ENCODE measurements at regions not wholly inside any gene's neighbourhood (a gene's known extent, or its start where the extent isn't known, plus 50 kb on each side); places are given as distances from the start of the nearest gene placed in this dataset.

GRCh38 chr14:78071016-78071549, 99.1 kb upstream of the NRXN3 start:
- H3K4me1 ChIP-seq (ENCODE audit: control insufficient read depth, insufficient read depth, low read length), result peaks cover 9% of the 10 kb centered on the region
- no peaks in the 10 kb centered on the region for H3K9me3 ChIP-seq (replicated peaks; ENCODE audit: control insufficient read depth, low read depth, low read length)
- H3K27me3 ChIP-seq (ENCODE audit: control insufficient read depth, insufficient read depth, low read length), result no peaks in the 10 kb centered on the region
- no peak for DNase-seq
- no peak overlapping the region for H3K4me3 ChIP-seq (ENCODE audit: low read length)
- no peaks in the 10 kb centered on the region for H3K36me3 ChIP-seq (ENCODE audit: control insufficient read depth, insufficient read depth, low read length)
- no peak overlapping the region for H3K27ac ChIP-seq (ENCODE audit: low read length)
- 64% methylated on average over 2 of the region's 3 CpGs for WGBS (ENCODE audit: insufficient coverage)

GRCh38 chr14:78073028-78073427, 97.1 kb upstream of the NRXN3 start:
- no peak overlapping the region for H3K4me3 ChIP-seq (ENCODE audit: low read length)
- no peak overlapping the region for H3K27ac ChIP-seq (ENCODE audit: low read length)
- no CpG with 5 or more reads among the region's 5 CpGs for whole genome bisulfite sequencing (ENCODE audit: insufficient coverage)
- H3K9me3 ChIP-seq (replicated peaks; ENCODE audit: control insufficient read depth, low read depth, low read length), result no peaks in the 10 kb centered on the region
- DNase-seq, result no peak
- peaks cover 9% of the 10 kb centered on the region for H3K4me1 ChIP-seq (ENCODE audit: control insufficient read depth, insufficient read depth, low read length)
- H3K27me3 ChIP-seq (ENCODE audit: control insufficient read depth, insufficient read depth, low read length), result peaks cover 2% of the 10 kb centered on the region
- no peaks in the 10 kb centered on the region for H3K36me3 ChIP-seq (ENCODE audit: control insufficient read depth, insufficient read depth, low read length)

- H3K9me3 ChIP-seq (replicated peaks; ENCODE audit: control insufficient read depth, low read depth, low read length), result no peaks in the 10 kb centered on the region
- H3K4me1 ChIP-seq (ENCODE audit: control insufficient read depth, insufficient read depth, low read length), result peaks cover 9% of the 10 kb centered on the region
- no peak overlapping the region for H3K4me3 ChIP-seq (ENCODE audit: low read length)
- 0% methylated on average over 1 of the region's 5 CpGs for WGBS (ENCODE audit: insufficient coverage)
- peaks cover 2% of the 10 kb centered on the region for H3K27me3 ChIP-seq (ENCODE audit: control insufficient read depth, insufficient read depth, low read length)
- H3K36me3 ChIP-seq (ENCODE audit: control insufficient read depth, insufficient read depth, low read length), result no peaks in the 10 kb centered on the region
- peak; percentile 39 for DNase-seq
- H3K27ac ChIP-seq (ENCODE audit: low read length), result no peak overlapping the region
Measured at GRCh38 chr14:78074561-78074960, 95.6 kb upstream of the NRXN3 start.

GRCh38 chr14:78075033-78075432, 95.1 kb upstream of the NRXN3 start:
- H3K27me3 ChIP-seq (ENCODE audit: control insufficient read depth, insufficient read depth, low read length), result peaks cover 2% of the 10 kb centered on the region
- H3K4me1 ChIP-seq (ENCODE audit: control insufficient read depth, insufficient read depth, low read length), result peaks cover 9% of the 10 kb centered on the region
- 40% methylated on average over 4 of the region's 4 CpGs for WGBS (ENCODE audit: insufficient coverage)
- no peak overlapping the region for H3K4me3 ChIP-seq (ENCODE audit: low read length)
- H3K9me3 ChIP-seq (replicated peaks; ENCODE audit: control insufficient read depth, low read depth, low read length), result no peaks in the 10 kb centered on the region
- H3K36me3 ChIP-seq (ENCODE audit: control insufficient read depth, insufficient read depth, low read length), result no peaks in the 10 kb centered on the region
- no peak for DNase-seq
- no peak overlapping the region for H3K27ac ChIP-seq (ENCODE audit: low read length)

- H3K4me3 ChIP-seq (ENCODE audit: low read length), result no peak overlapping the region
- no peak overlapping the region for H3K27ac ChIP-seq (ENCODE audit: low read length)
- H3K9me3 ChIP-seq (replicated peaks; ENCODE audit: control insufficient read depth, low read depth, low read length), result no peaks in the 10 kb centered on the region
- H3K27me3 ChIP-seq (ENCODE audit: control insufficient read depth, insufficient read depth, low read length), result peaks cover 2% of the 10 kb centered on the region
- WGBS (ENCODE audit: insufficient coverage), result 44% methylated on average over 7 of the region's 9 CpGs
- H3K4me1 ChIP-seq (ENCODE audit: control insufficient read depth, insufficient read depth, low read length), result peaks cover 9% of the 10 kb centered on the region
- no peak for DNase-seq
- H3K36me3 ChIP-seq (ENCODE audit: control insufficient read depth, insufficient read depth, low read length), result no peaks in the 10 kb centered on the region
Measured at GRCh38 chr14:78075555-78076277, 94.5 kb upstream of the NRXN3 start.

GRCh38 chr14:78081245-78081644, 88.9 kb upstream of the NRXN3 start:
- DNase-seq, result no peak
- 40% methylated on average over 1 of the region's 1 CpG for WGBS (ENCODE audit: insufficient coverage)
- no peak overlapping the region for H3K27ac ChIP-seq (ENCODE audit: low read length)
- peaks cover 2% of the 10 kb centered on the region for H3K27me3 ChIP-seq (ENCODE audit: control insufficient read depth, insufficient read depth, low read length)
- no peaks in the 10 kb centered on the region for H3K4me1 ChIP-seq (ENCODE audit: control insufficient read depth, insufficient read depth, low read length)
- H3K36me3 ChIP-seq (ENCODE audit: control insufficient read depth, insufficient read depth, low read length), result no peaks in the 10 kb centered on the region
- no peaks in the 10 kb centered on the region for H3K9me3 ChIP-seq (replicated peaks; ENCODE audit: control insufficient read depth, low read depth, low read length)
- no peak overlapping the region for H3K4me3 ChIP-seq (ENCODE audit: low read length)

- Histone ChIP-seq H3K9me3 (replicated peaks; ENCODE audit: control insufficient read depth, low read depth, low read length) (no peaks in the 10 kb centered on the region), H3K27me3 (ENCODE audit: control insufficient read depth, insufficient read depth, low read length) (no peaks in the 10 kb centered on the region), H3K36me3 (ENCODE audit: control insufficient read depth, insufficient read depth, low read length) (no peaks in the 10 kb centered on the region), H3K27ac (ENCODE audit: low read length) (no peak overlapping the region), H3K4me3 (ENCODE audit: low read length) (no peak overlapping the region), H3K4me1 (ENCODE audit: control insufficient read depth, insufficient read depth, low read length) (no peaks in the 10 kb centered on the region)
- DNase-seq, result no peak
Measured at GRCh38 chr14:78083837-78084236, 86.3 kb upstream of the NRXN3 start.

GRCh38 chr14:78086342-78086741, 83.8 kb upstream of the NRXN3 start:
- DNase-seq, result no peak
- H3K36me3 ChIP-seq (ENCODE audit: control insufficient read depth, insufficient read depth, low read length), result no peaks in the 10 kb centered on the region
- 75% methylated on average over 1 of the region's 4 CpGs for WGBS (ENCODE audit: insufficient coverage)
- no peaks in the 10 kb centered on the region for H3K9me3 ChIP-seq (replicated peaks; ENCODE audit: control insufficient read depth, low read depth, low read length)
- no peaks in the 10 kb centered on the region for H3K4me1 ChIP-seq (ENCODE audit: control insufficient read depth, insufficient read depth, low read length)
- no peak overlapping the region for H3K4me3 ChIP-seq (ENCODE audit: low read length)
- no peak overlapping the region for H3K27ac ChIP-seq (ENCODE audit: low read length)
- H3K27me3 ChIP-seq (ENCODE audit: control insufficient read depth, insufficient read depth, low read length), result no peaks in the 10 kb centered on the region

GRCh38 chr14:78088916-78089315, 81.3 kb upstream of the NRXN3 start:
- Histone ChIP-seq H3K4me1 (ENCODE audit: control insufficient read depth, insufficient read depth, low read length) (no peaks in the 10 kb centered on the region), H3K4me3 (ENCODE audit: low read length) (no peak overlapping the region), H3K27ac (ENCODE audit: low read length) (no peak overlapping the region), H3K9me3 (replicated peaks; ENCODE audit: control insufficient read depth, low read depth, low read length) (no peaks in the 10 kb centered on the region), H3K27me3 (ENCODE audit: control insufficient read depth, insufficient read depth, low read length) (no peaks in the 10 kb centered on the region), H3K36me3 (ENCODE audit: control insufficient read depth, insufficient read depth, low read length) (no peaks in the 10 kb centered on the region)
- 30% methylated on average over 2 of the region's 3 CpGs for WGBS (ENCODE audit: insufficient coverage)
- DNase-seq, result peak; percentile 55

- no peaks in the 10 kb centered on the region for H3K36me3 ChIP-seq (ENCODE audit: control insufficient read depth, insufficient read depth, low read length)
- no peaks in the 10 kb centered on the region for H3K4me1 ChIP-seq (ENCODE audit: control insufficient read depth, insufficient read depth, low read length)
- H3K4me3 ChIP-seq (ENCODE audit: low read length), result no peak overlapping the region
- H3K27ac ChIP-seq (ENCODE audit: low read length), result no peak overlapping the region
- H3K9me3 ChIP-seq (replicated peaks; ENCODE audit: control insufficient read depth, low read depth, low read length), result no peaks in the 10 kb centered on the region
- DNase-seq, result no peak
- WGBS (ENCODE audit: insufficient coverage), result 54% methylated on average over 7 of the region's 8 CpGs
- no peaks in the 10 kb centered on the region for H3K27me3 ChIP-seq (ENCODE audit: control insufficient read depth, insufficient read depth, low read length)
Measured at GRCh38 chr14:78090864-78091263, 79.3 kb upstream of the NRXN3 start.

GRCh38 chr14:78091361-78091760, 78.8 kb upstream of the NRXN3 start:
- 71% methylated on average over 2 of the region's 5 CpGs for WGBS (ENCODE audit: insufficient coverage)
- Histone ChIP-seq H3K36me3 (ENCODE audit: control insufficient read depth, insufficient read depth, low read length) (no peaks in the 10 kb centered on the region), H3K9me3 (replicated peaks; ENCODE audit: control insufficient read depth, low read depth, low read length) (no peaks in the 10 kb centered on the region), H3K27me3 (ENCODE audit: control insufficient read depth, insufficient read depth, low read length) (no peaks in the 10 kb centered on the region), H3K4me1 (ENCODE audit: control insufficient read depth, insufficient read depth, low read length) (no peaks in the 10 kb centered on the region), H3K4me3 (ENCODE audit: low read length) (no peak overlapping the region), H3K27ac (ENCODE audit: low read length) (no peak overlapping the region)
- DNase-seq, result no peak
